ENCODE measurements at regions not wholly inside any gene's neighbourhood (a gene's known extent, or its start where the extent isn't known, plus 50 kb on each side); places are given as distances from the start of the nearest gene placed in this dataset.

GRCh38 chr6:43944908-43945767 is 175.1 kb downstream of the VEGFA start:
- POLR2A ChIA-PET = no interaction called here

GRCh38 chr6:43943781-43944250 is 173.8 kb downstream of the VEGFA start:
- FAIRE-seq (no peak), DNase-seq (ENCODE audit: low read depth, low spot score) (no peak)
- Histone ChIP-seq H3K4me2 (ENCODE audit: insufficient read depth, low read length) (no peak overlapping the region), H3K4me3 (replicated peaks in 1 of 3; ENCODE audit: insufficient read depth in 1 of 3, low read depth in 1 of 3, low read length in 3 of 3) (no peak overlapping the region), H3K4me1 (ENCODE audit: control insufficient read depth, extremely low read depth, insufficient read depth, low read length) (no peaks in the 10 kb centered on the region), H3K9me3 (replicated peaks; ENCODE audit: control insufficient read depth, insufficient read depth, low read length) (no peaks in the 10 kb centered on the region), H3K79me2 (ENCODE audit: control insufficient read depth, insufficient read depth, low read length) (no peaks in the 10 kb centered on the region), H3K27ac (ENCODE audit: insufficient read depth, low read depth, low read length) (no peak overlapping the region), H2AFZ (ENCODE audit: low read depth, low read length) (no peak overlapping the region), H3K27me3 (ENCODE audit: control insufficient read depth in 2 of 2, insufficient read depth in 2 of 2, low read length in 2 of 2) (peaks cover 0 to under 1% of the 10 kb centered on the region in 2 experiments), H3K9ac (replicated peaks; ENCODE audit: extremely low read depth, insufficient read depth, low read length) (no peak overlapping the region), H3K9me1 (replicated peaks; ENCODE audit: control insufficient read depth, extremely low read depth, insufficient read depth, low read length) (no peaks in the 10 kb centered on the region), H3K36me3 (ENCODE audit: control insufficient read depth in 2 of 2, extremely low read depth in 1 of 2, insufficient read depth in 2 of 2, low read length in 2 of 2) (no peaks in the 10 kb centered on the region), H4K20me1 (replicated peaks; ENCODE audit: control insufficient read depth, extremely low read depth, insufficient read depth, low read length) (no peaks in the 10 kb centered on the region)
- dilution Hi-C loops (cut with MboI; ENCODE audit: extremely low pct_ligation_motif_present, low sequenced_read_pairs) = no loop called here
- ChIA-PET POLR2A (no interaction called here), CTCF (no interaction called here)
- TF ChIP-seq CTCF (IDR thresholded peaks at IDR 0.05; ENCODE audit: extremely low read depth in 1 of 2, insufficient read depth in 1 of 2, low read depth in 1 of 2, low read length in 2 of 2) (no peak), JUN (IDR thresholded peaks at IDR 0.05; ENCODE audit: borderline replicate concordance, insufficient read depth, insufficient read length, low read depth) (no peak), GATA2 (IDR thresholded peaks at IDR 0.05; ENCODE audit: insufficient read depth, insufficient read length, low read depth, low read length) (no peak), POLR2AphosphoS5 (IDR thresholded peaks at IDR 0.05; ENCODE audit: insufficient read depth, low read depth, low read length) (no peak), MAX (IDR thresholded peaks at IDR 0.05; ENCODE audit: insufficient read depth, insufficient read length) (no peak), POLR2A (IDR thresholded peaks at IDR 0.05; ENCODE audit: low read depth, low read length) (no peak), MYC (IDR thresholded peaks at IDR 0.05; ENCODE audit: low read depth, low read length) (no peak)
- no TSS peak for BruUV-seq (replicated peaks)
- intact Hi-C loops (cut with micrococcal nuclease) = no loop called here

More at GRCh38 chr6:43944908-43945767, 175.1 kb downstream of the VEGFA start:
- H3K36me3 ChIP-seq (ENCODE audit: control insufficient read depth in 2 of 2, extremely low read depth in 1 of 2, insufficient read depth in 2 of 2, low read length in 2 of 2) = no peaks in the 10 kb centered on the region
- DNase-seq (ENCODE audit: low read depth, low spot score) (no peak), FAIRE-seq (no peak)
- H2AFZ ChIP-seq (ENCODE audit: low read depth, low read length) = no peak overlapping the region
- TF ChIP-seq MAX (IDR thresholded peaks at IDR 0.05; ENCODE audit: insufficient read depth, insufficient read length) (no peak), FOS (IDR thresholded peaks at IDR 0.05; ENCODE audit: borderline replicate concordance, insufficient read depth, low read length) (no peak), JUN (IDR thresholded peaks at IDR 0.05; ENCODE audit: borderline replicate concordance, insufficient read depth, insufficient read length, low read depth) (no peak), POLR2A (IDR thresholded peaks at IDR 0.05; ENCODE audit: low read depth, low read length) (no peak)
- H3K9ac ChIP-seq (replicated peaks; ENCODE audit: extremely low read depth, insufficient read depth, low read length) = no peak overlapping the region
- H3K27me3 ChIP-seq (ENCODE audit: control insufficient read depth in 2 of 2, insufficient read depth in 2 of 2, low read length in 2 of 2) = peaks cover 2 to 3% of the 10 kb centered on the region in 2 experiments
- no peak overlapping the region for H3K27ac ChIP-seq (ENCODE audit: insufficient read depth, low read depth, low read length)
- H3K4me1 ChIP-seq (ENCODE audit: control insufficient read depth, extremely low read depth, insufficient read depth, low read length) = no peaks in the 10 kb centered on the region
- no peak overlapping the region for H3K4me3 ChIP-seq (replicated peaks in 1 of 3; ENCODE audit: insufficient read depth in 1 of 3, low read depth in 1 of 3, low read length in 3 of 3)
- dilution Hi-C loops (cut with MboI; ENCODE audit: extremely low pct_ligation_motif_present, low sequenced_read_pairs) (no loop called here), intact Hi-C loops (cut with micrococcal nuclease) (no loop called here)
- H3K4me2 ChIP-seq (ENCODE audit: insufficient read depth, low read length) = no peak overlapping the region
- H3K9me1 ChIP-seq (replicated peaks; ENCODE audit: control insufficient read depth, extremely low read depth, insufficient read depth, low read length) = no peaks in the 10 kb centered on the region
- no TSS peak for BruUV-seq (replicated peaks)
- no peaks in the 10 kb centered on the region for H3K9me3 ChIP-seq (replicated peaks; ENCODE audit: control insufficient read depth, insufficient read depth, low read length)
- H3K79me2 ChIP-seq (ENCODE audit: control insufficient read depth, insufficient read depth, low read length) = no peaks in the 10 kb centered on the region
- CTCF ChIA-PET = interaction anchor here (0.7 to 1.1 kb wide), 4 partner anchors 9 to 171 kb away, joined by 3 to 4 read pairs (median 4); no protein-coding TSS in a partner anchor
- no peaks in the 10 kb centered on the region for H4K20me1 ChIP-seq (replicated peaks; ENCODE audit: control insufficient read depth, extremely low read depth, insufficient read depth, low read length)

Measured in endothelial cell of umbilical vein (primary cell).